GM10266 (cell line): ENCODE measurements at regions not wholly inside any gene's neighbourhood (a gene's known extent, or its start where the extent isn't known, plus 50 kb on each side); places are given as distances from the start of the nearest gene placed in this dataset.

ENCODE experiments used
- DNase-seq: peaks from one replicate; pipeline ENCODE4 v3.0.0; 2012; ENCODE audit errors: extremely low spot score
- TF ChIP-seq, protein P1 (sequence below): IDR thresholded peaks from 2 replicates; pipeline ENCODE4 v1.5.1; 2012; ENCODE audit warnings: mild to moderate bottlenecking, low read depth; ENCODE audit not compliant: control insufficient read depth, insufficient read depth; ENCODE audit errors: missing control alignments

DNA sequence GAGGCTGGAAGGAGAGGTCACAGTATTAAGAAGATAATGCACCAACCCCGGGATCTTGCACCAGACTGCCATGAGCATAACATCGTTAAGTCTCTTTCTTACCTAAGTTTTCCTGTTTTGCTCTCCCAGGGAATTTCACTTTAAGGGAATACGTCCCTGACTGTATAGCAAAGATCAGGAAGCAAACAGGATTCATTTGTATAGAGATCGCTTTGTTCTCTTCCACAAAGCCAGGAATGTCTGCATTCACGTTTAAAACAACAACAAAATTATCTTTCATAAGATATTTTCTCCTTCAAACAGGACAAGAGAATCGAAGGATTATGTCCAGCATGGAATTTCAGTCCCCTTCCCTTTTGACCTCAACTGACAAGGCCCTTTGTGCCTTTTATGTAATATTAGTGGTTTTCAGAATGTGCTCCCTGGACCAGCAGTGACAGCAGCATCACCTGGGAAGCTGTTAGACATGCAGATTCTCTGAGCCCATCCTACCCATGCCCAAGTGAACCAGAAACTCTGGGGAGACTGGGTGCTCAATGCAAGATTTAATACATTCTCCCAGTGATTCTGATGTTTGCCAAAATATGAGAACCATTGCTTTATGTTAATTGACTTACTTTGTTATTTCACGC lies 286.3 kb downstream of the FGFR2 start:
- TF ChIP-seq, protein P1, sequence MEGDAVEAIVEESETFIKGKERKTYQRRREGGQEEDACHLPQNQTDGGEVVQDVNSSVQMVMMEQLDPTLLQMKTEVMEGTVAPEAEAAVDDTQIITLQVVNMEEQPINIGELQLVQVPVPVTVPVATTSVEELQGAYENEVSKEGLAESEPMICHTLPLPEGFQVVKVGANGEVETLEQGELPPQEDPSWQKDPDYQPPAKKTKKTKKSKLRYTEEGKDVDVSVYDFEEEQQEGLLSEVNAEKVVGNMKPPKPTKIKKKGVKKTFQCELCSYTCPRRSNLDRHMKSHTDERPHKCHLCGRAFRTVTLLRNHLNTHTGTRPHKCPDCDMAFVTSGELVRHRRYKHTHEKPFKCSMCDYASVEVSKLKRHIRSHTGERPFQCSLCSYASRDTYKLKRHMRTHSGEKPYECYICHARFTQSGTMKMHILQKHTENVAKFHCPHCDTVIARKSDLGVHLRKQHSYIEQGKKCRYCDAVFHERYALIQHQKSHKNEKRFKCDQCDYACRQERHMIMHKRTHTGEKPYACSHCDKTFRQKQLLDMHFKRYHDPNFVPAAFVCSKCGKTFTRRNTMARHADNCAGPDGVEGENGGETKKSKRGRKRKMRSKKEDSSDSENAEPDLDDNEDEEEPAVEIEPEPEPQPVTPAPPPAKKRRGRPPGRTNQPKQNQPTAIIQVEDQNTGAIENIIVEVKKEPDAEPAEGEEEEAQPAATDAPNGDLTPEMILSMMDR, result no peak
- DNase-seq, result no peak

DNA sequence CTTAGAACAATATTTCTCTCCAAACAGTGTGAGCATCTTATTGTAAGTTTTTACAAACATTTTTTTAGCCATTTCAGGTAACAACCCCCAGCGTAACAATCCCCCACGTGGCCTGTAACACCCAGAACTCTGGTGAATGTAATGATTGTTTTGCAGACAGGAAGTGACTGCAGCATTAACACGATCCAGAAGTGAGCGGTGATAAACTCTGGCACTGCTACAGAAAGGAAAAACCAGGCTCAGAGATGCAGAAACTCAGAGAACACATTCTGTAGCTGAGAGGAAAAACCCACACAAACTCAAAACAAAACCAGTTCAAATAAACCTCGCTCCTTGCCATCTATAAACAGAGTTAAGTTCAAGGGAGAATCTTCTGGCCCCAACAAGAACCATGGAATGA lies 285.7 kb downstream of the FGFR2 start:
- TF ChIP-seq, protein P1, result no peak
- no peak for DNase-seq

DNA sequence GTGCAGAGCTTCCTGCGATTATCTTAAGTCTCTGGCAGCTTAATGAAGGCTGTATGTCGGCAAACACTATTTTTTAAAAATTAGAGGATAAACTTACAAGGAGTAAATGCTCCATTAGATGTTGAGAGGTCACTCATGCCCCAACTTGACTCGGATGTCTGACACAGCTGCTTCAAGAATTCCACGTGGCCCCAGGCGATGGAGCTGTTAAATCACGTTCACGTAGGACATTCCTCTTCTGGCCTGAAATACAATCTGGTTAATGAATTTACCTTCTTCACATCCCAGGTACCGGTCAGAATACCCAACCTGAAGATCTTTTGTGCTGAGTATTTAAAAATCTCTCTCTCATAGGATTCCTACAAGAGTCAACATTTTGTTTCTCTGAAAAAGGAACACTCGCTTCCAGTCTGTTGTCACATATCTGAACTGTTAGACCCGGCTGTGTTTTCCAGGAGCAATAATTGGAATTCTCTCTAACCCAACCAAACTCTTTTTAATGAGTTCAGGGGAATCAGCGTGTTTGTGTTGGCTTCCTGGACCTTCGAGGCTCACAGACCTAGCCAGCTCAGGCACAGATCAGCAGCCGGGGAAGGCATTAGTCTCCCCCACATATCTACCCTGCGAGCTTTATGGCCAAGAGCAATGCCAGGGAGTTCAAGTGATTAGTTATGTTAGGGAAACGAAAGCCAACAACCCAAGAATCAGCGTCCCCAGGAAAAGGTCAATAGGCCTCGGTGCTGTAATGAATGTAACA lies 284.9 kb downstream of the FGFR2 start:
- DNase-seq, result no peak

DNA sequence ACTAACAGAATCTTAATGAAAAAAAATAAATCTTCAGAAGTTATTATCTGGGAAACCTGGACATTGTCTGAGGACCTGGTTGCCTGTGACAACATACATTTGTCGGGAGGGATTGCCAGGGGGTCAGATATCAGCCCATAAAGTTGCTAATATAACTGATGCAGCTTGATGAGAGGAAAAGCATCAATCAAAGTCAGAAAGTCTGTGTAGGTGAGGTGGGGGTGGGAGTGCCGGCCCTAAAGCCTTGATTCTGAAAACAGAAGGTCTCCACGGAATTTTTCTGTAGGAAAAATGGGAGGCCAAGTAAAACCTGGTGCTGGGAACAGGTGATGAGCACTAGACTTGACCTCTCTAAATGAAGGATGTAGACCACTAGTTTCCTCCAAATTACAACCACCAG lies 281.8 kb downstream of the FGFR2 start:
- DNase-seq, result no peak
- TF ChIP-seq, protein P1, result no peak

More for the DNA sequence above, 284.9 kb downstream of the FGFR2 start:
- TF ChIP-seq, protein P1, result no peak

DNA sequence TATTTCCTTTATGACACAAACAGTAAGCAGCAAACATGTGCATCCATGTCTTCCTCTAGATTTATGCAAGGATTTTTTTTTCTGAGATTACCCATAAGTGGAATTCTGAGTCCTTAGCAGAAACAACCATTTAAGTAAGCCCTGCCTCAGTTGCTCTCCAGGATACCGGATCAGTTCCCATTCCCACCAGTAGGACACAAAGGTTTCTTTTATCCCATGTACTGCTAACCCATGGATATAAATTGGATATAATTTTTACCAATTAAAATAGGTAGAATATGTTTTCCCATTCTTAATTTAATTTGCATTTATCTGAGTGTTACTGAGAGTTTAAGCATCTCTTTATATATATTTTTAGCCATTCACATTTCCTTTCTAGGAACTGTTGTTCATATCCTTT lies 280.9 kb downstream of the FGFR2 start:
- TF ChIP-seq, protein P1, result no peak
- no peak for DNase-seq

DNA sequence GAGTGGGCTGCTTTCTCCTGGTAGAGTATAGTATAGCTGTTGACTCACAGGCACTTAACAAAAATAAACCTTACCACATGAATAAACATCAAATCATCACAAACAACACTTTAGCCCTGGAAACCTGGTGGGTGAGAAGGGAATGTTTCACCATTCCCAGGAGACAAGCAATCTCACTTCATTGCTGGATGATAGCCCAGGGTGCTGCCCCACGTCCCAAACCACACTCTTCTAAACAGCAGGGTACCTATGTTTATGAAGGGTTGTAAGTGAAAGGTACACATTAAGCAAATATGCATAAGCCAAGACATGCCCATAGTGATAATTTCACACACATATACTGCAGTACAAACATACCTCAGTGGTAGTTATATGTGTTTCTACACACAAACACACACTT lies 276.2 kb downstream of the FGFR2 start:
- TF ChIP-seq, protein P1, result no peak

DNA sequence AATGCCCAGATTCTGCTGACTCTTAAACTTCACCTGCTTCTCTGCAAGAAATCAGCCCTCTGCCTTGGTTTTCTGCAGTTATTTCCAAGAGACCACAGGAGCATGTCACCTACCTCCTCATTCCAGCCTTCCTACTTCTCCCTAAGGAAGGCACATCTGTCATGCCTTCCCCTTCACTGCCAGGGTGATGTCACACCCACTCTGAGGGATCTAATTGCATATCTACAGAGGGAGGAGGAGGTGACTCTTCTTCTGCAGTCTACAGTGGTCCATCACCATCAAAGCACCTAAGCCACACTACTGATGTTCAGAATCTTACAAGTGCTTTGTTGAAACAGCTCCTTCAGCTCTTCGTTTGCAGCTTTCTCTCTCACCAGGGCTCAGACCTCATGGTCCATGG lies 275.5 kb downstream of the FGFR2 start:
- TF ChIP-seq, protein P1, result no peak

More for the DNA sequence above, 276.2 kb downstream of the FGFR2 start:
- DNase-seq, result no peak

More for the DNA sequence above, 275.5 kb downstream of the FGFR2 start:
- DNase-seq, result no peak
